K562 (cell line): ENCODE measurements at regions not wholly inside any gene's neighbourhood (a gene's known extent, or its start where the extent isn't known, plus 50 kb on each side); places are given as distances from the start of the nearest gene placed in this dataset.

Experiments
- ATF1 ChIP-seq, 2 experiments: fragments of 450-650 bp in 1 of 2; IDR thresholded peaks; 2 replicates each; pipeline ENCODE4 v1.6.1; 2016; ENCODE audit warnings: missing compliant biosample characterization in 1 of 2, missing genetic modification characterization in 1 of 2
- CCNT2 ChIP-seq: IDR thresholded peaks from 2 replicates; pipeline ENCODE4 v1.6.1; 2011; ENCODE audit warnings: borderline replicate concordance, low read depth, mild to moderate bottlenecking, moderate library complexity, mixed read lengths, low read length; ENCODE audit not compliant: insufficient read length; ENCODE audit errors: extremely low read depth
- E2F6 ChIP-seq, 2 experiments: IDR thresholded peaks; 2 replicates each; pipeline ENCODE4 v1.6.1; 2011; ENCODE audit warnings: borderline replicate concordance in 1 of 2, control low read depth in 1 of 2, low read depth in 1 of 2, low read length in 1 of 2, mild to moderate bottlenecking in 1 of 2, mixed read lengths in 1 of 2, moderate library complexity in 1 of 2; ENCODE audit not compliant: insufficient read depth in 1 of 2, insufficient read length in 1 of 2, poor library complexity in 1 of 2, severe bottlenecking in 1 of 2; ENCODE audit errors: extremely low read depth in 1 of 2
- HDAC1 ChIP-seq, 2 experiments: fragments of 450-650 bp; IDR thresholded peaks; 2 replicates each; pipeline ENCODE4 v1.6.1; 2016 to 2017; ENCODE audit warnings: inconsistent platforms in 1 of 2, mild to moderate bottlenecking in 1 of 2, moderate library complexity in 1 of 2
- HOXB6 ChIP-seq: fragments of 250-450 bp; sonication (Bioruptor Pico); IDR thresholded peaks from 2 replicates; pipeline ENCODE4 v1.5.1; 2022; ENCODE audit warnings: mild to moderate bottlenecking, borderline replicate concordance
- ID3 ChIP-seq, 2 experiments: fragments of 250-450 bp in 1 of 2; fragments of 450-650 bp in 1 of 2; sonication (Bioruptor Pico) in 1 of 2; IDR thresholded peaks; 2 replicates each; pipeline versions ENCODE4 v1.6.1 to v1.8.0; 2016 to 2021; ENCODE audit warnings: mild to moderate bottlenecking in 2 of 2, moderate library complexity in 2 of 2, missing compliant biosample characterization in 1 of 2, missing genetic modification characterization in 1 of 2
- LCOR ChIP-seq: sonication (generic); formaldehyde crosslinking; IDR thresholded peaks from 2 replicates; pipeline ENCODE4 v1.8.0; 2022; ENCODE audit warnings: mild to moderate bottlenecking, missing genetic modification reagents
- MAX ChIP-seq: sonication (generic); formaldehyde crosslinking; IDR thresholded peaks from 2 replicates; pipeline ENCODE4 v1.9.0; 2022; ENCODE audit warnings: mild to moderate bottlenecking, missing genetic modification reagents
- MTA3 ChIP-seq: fragments of 450-650 bp; formaldehyde crosslinking; IDR thresholded peaks from 2 replicates; pipeline ENCODE4 v1.6.1; 2017; ENCODE audit warnings: mild to moderate bottlenecking, borderline replicate concordance
- MTF1 ChIP-seq: fragments of 250-450 bp; sonication (Bioruptor Pico); IDR thresholded peaks from 2 replicates; pipeline ENCODE4 v1.9.0; 2021; ENCODE audit warnings: moderate library complexity, mild to moderate bottlenecking, inconsistent platforms, borderline replicate concordance
- NBN ChIP-seq: fragments of 450-650 bp; IDR thresholded peaks from 2 replicates; pipeline ENCODE4 v1.6.1; 2016; ENCODE audit warnings: low read depth, mild to moderate bottlenecking
- NRF1 ChIP-seq, 2 experiments: fragments of 450-650 bp; IDR thresholded peaks in 1 of 2; conservative IDR thresholded peaks in 1 of 2; 2 replicates each; pipeline ENCODE4 v1.6.1; 2014; ENCODE audit warnings: mild to moderate bottlenecking in 2 of 2
- POLR2G ChIP-seq: fragments of 200-400 bp; formaldehyde crosslinking; IDR thresholded peaks from 2 replicates; pipeline ENCODE4 v1.6.1; 2017; ENCODE audit warnings: low read depth, mild to moderate bottlenecking, antibody characterized with exemption, low read length, moderate library complexity
- SAFB2 ChIP-seq: fragments of 200-400 bp; formaldehyde crosslinking; IDR thresholded peaks from 2 replicates; pipeline ENCODE4 v1.6.1; 2018; ENCODE audit warnings: borderline replicate concordance, low read length, low read depth, moderate library complexity; ENCODE audit not compliant: severe bottlenecking
- SLC30A9 ChIP-seq: fragments of 250-450 bp; sonication (Bioruptor Pico); IDR thresholded peaks from 2 replicates; pipeline ENCODE4 v1.8.0; 2022; ENCODE audit warnings: mild to moderate bottlenecking, moderate library complexity
- SRF ChIP-seq, 2 experiments: fragments of 250-450, 450-650 bp in 1 of 2; sonication (Bioruptor Pico) in 1 of 2; sonication (generic) in 1 of 2; formaldehyde crosslinking; IDR thresholded peaks; 2 replicates each; pipeline versions ENCODE4 v1.5.0 to v1.5.1; 2020 to 2022; ENCODE audit warnings: mild to moderate bottlenecking in 1 of 2, missing genetic modification reagents in 1 of 2
- ZNF395 ChIP-seq: fragments of 200-800 bp; sonication (Bioruptor generic); IDR thresholded peaks from 2 replicates; pipeline ENCODE4 v1.6.1; 2017; ENCODE audit warnings: missing genetic modification characterization, missing compliant biosample characterization
- ZNF41 ChIP-seq: fragments of 250-450 bp; sonication (Bioruptor Pico); conservative IDR thresholded peaks from 2 replicates; pipeline ENCODE4 v1.4.0; 2020; ENCODE audit warnings: mild to moderate bottlenecking
- ZNF449 ChIP-seq: fragments of 250-450 bp; sonication (Bioruptor Pico); IDR thresholded peaks from 2 replicates; pipeline ENCODE4 v1.8.0; 2022; ENCODE audit warnings: moderate library complexity, mild to moderate bottlenecking, inconsistent platforms
- TF ChIP-seq, protein P1 (sequence below): fragments of 450-650 bp; IDR thresholded peaks from 2 replicates; pipeline ENCODE4 v1.6.1; 2016; ENCODE audit warnings: low read depth, mild to moderate bottlenecking, moderate library complexity

DNA sequence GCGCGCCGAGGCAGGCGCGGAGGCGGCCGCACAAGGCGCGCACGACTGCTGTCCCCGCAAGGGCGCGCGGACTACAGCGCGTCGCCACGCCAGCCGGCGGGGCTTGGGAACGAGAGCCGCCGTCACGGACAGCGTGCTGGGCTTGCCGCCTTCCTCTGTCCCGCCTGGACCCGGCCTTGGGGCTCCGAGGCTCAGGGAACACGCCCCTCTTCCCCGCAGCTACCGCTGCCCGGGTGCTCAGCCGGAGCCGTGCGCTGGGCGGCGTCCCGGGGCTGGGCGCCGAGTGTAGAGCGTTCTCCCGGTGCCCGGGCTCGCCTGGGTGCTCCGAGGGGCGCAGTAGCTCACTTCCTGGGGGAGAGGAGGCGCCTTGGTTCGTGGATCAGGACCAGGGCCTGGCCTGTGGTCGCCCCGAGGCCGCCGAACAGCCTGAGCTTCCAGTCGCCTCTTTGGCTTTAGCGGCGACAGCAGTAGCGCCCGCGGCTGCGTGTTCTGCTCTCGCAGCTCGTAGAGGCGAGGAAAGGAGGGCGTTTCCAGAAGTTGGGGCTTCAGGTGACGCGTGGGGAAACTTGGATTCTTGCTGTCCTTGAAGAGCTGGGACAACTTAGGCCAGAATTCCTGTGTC lies 226.7 kb upstream of the C2CD4B start (continued):
- TF ChIP-seq POLR2G = no peak
- no peak for TF ChIP-seq ZNF449 (CRISPR knock-in tag)
- TF ChIP-seq, protein P1, sequence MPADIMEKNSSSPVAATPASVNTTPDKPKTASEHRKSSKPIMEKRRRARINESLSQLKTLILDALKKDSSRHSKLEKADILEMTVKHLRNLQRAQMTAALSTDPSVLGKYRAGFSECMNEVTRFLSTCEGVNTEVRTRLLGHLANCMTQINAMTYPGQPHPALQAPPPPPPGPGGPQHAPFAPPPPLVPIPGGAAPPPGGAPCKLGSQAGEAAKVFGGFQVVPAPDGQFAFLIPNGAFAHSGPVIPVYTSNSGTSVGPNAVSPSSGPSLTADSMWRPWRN = no peak
- TF ChIP-seq HDAC1 (IDR thresholded peaks at IDR 0.05) = no peak
- no peak for TF ChIP-seq LCOR
- TF ChIP-seq ZNF41 = no peak
- no peak for TF ChIP-seq MTF1 (CRISPR knock-in tag)
- TF ChIP-seq CCNT2 = no peak
- no peak for TF ChIP-seq SAFB2
- no peak for TF ChIP-seq ATF1 (CRISPR knock-in tag; IDR thresholded peaks at IDR 0.05)
- no peak for TF ChIP-seq ATF1 (tag; IDR thresholded peaks at IDR 0.05)
- TF ChIP-seq NRF1 (conservative IDR thresholded peaks at IDR 0.05 in 1 of 2, IDR thresholded peaks at IDR 0.05 in 1 of 2) = peak; percentile 21 to 54; a peak in 3 of 4 replicates
- TF ChIP-seq MTA3 = no peak
- TF ChIP-seq HOXB6 (CRISPR knock-in tag) = no peak
- peak; percentile 60 for TF ChIP-seq MAX (CRISPR knock-in tag)
- no peak for TF ChIP-seq SRF (CRISPR knock-in tag; IDR thresholded peaks at IDR 0.05)
- no peak for TF ChIP-seq ZNF395 (CRISPR knock-in tag)
- no peak for TF ChIP-seq ID3 (CRISPR knock-in tag; IDR thresholded peaks at IDR 0.05)
- TF ChIP-seq ID3 (tag; IDR thresholded peaks at IDR 0.05) = no peak
- TF ChIP-seq E2F6 (IDR thresholded peaks at IDR 0.05; ENCODE audit: borderline replicate concordance in 1 of 2, extremely low read depth in 1 of 2, insufficient read depth in 1 of 2, insufficient read length in 1 of 2, low read depth in 1 of 2, low read length in 1 of 2, poor library complexity in 1 of 2, severe bottlenecking in 1 of 2) = peak; percentile 28 to 90
- no peak for TF ChIP-seq SLC30A9 (CRISPR knock-in tag)
- TF ChIP-seq NBN = no peak
